GM12878 (cell line): ENCODE measurements at regions not wholly inside any gene's neighbourhood (a gene's known extent, or its start where the extent isn't known, plus 50 kb on each side); places are given as distances from the start of the nearest gene placed in this dataset.

Source experiments
- BACH1 ChIP-seq: fragments of 450-650 bp; IDR thresholded peaks from 2 replicates; pipeline ENCODE4 v1.6.1; 2017; ENCODE audit warnings: mild to moderate bottlenecking, borderline replicate concordance
- POLR2A ChIP-seq: IDR thresholded peaks from 2 replicates; pipeline ENCODE4 v1.6.1; 2011; ENCODE audit warnings: low read depth, mild to moderate bottlenecking, low read length
- POLR2AphosphoS2 ChIP-seq: IDR thresholded peaks from 2 replicates; pipeline ENCODE4 v1.6.1; 2011; ENCODE audit warnings: low read depth, mild to moderate bottlenecking, low read length, improper control_type of control experiment, moderate library complexity
- RCOR1 ChIP-seq: conservative IDR thresholded peaks from 2 replicates; pipeline ENCODE4 v1.6.1; 2012; ENCODE audit warnings: low read depth, low read length, improper control_type of control experiment
- SMC3 ChIP-seq: IDR thresholded peaks from 2 replicates; pipeline ENCODE4 v1.6.1; 2011; ENCODE audit warnings: low read length, improper control_type of control experiment, borderline replicate concordance
- TCF7 ChIP-seq: IDR thresholded peaks from 2 replicates; pipeline ENCODE4 v1.6.1; 2014; ENCODE audit warnings: antibody characterized with exemption, borderline replicate concordance
- TF ChIP-seq, protein P1 (sequence below), 3 experiments: IDR thresholded peaks in 2 of 3; conservative IDR thresholded peaks in 1 of 3; 2 replicates each; pipeline ENCODE4 v1.5.1; 2011; ENCODE audit warnings: low read depth in 3 of 3, low read length in 3 of 3, mild to moderate bottlenecking in 3 of 3, control low read depth in 2 of 3, moderate library complexity in 2 of 3, inconsistent platforms in 1 of 3, mixed read lengths in 1 of 3; ENCODE audit not compliant: control insufficient read depth in 2 of 3, insufficient read depth in 1 of 3; ENCODE audit errors: extremely low read depth in 1 of 3
- TF ChIP-seq, protein P2 (sequence below): IDR thresholded peaks from 2 replicates; pipeline ENCODE4 v1.6.1; 2011; ENCODE audit warnings: borderline replicate concordance, low read depth, mild to moderate bottlenecking, moderate library complexity, mixed read lengths, low read length; ENCODE audit not compliant: insufficient read depth; ENCODE audit errors: extremely low read length

GRCh38 chr4:171049380-171049779 lies 763.8 kb upstream of the GALNTL6 start:
- TF ChIP-seq, protein P1, sequence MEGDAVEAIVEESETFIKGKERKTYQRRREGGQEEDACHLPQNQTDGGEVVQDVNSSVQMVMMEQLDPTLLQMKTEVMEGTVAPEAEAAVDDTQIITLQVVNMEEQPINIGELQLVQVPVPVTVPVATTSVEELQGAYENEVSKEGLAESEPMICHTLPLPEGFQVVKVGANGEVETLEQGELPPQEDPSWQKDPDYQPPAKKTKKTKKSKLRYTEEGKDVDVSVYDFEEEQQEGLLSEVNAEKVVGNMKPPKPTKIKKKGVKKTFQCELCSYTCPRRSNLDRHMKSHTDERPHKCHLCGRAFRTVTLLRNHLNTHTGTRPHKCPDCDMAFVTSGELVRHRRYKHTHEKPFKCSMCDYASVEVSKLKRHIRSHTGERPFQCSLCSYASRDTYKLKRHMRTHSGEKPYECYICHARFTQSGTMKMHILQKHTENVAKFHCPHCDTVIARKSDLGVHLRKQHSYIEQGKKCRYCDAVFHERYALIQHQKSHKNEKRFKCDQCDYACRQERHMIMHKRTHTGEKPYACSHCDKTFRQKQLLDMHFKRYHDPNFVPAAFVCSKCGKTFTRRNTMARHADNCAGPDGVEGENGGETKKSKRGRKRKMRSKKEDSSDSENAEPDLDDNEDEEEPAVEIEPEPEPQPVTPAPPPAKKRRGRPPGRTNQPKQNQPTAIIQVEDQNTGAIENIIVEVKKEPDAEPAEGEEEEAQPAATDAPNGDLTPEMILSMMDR (IDR thresholded peaks at IDR 0.05 in 2 of 3, conservative IDR thresholded peaks at IDR 0.05 in 1 of 3; ENCODE audit: control insufficient read depth in 2 of 3, extremely low read depth in 1 of 3, insufficient read depth in 1 of 3, low read depth in 3 of 3, low read length in 3 of 3): no peak
- TF ChIP-seq BACH1: no peak
- no peak for TF ChIP-seq POLR2AphosphoS2
- no peak for TF ChIP-seq RCOR1
- TF ChIP-seq POLR2A: no peak
- TF ChIP-seq SMC3: no peak
- TF ChIP-seq, protein P2, sequence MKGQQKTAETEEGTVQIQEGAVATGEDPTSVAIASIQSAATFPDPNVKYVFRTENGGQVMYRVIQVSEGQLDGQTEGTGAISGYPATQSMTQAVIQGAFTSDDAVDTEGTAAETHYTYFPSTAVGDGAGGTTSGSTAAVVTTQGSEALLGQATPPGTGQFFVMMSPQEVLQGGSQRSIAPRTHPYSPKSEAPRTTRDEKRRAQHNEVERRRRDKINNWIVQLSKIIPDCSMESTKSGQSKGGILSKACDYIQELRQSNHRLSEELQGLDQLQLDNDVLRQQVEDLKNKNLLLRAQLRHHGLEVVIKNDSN: no peak
- TF ChIP-seq TCF7: no peak
